ENCODE measurements at regions not wholly inside any gene's neighbourhood (a gene's known extent, or its start where the extent isn't known, plus 50 kb on each side); places are given as distances from the start of the nearest gene placed in this dataset.

DNA sequence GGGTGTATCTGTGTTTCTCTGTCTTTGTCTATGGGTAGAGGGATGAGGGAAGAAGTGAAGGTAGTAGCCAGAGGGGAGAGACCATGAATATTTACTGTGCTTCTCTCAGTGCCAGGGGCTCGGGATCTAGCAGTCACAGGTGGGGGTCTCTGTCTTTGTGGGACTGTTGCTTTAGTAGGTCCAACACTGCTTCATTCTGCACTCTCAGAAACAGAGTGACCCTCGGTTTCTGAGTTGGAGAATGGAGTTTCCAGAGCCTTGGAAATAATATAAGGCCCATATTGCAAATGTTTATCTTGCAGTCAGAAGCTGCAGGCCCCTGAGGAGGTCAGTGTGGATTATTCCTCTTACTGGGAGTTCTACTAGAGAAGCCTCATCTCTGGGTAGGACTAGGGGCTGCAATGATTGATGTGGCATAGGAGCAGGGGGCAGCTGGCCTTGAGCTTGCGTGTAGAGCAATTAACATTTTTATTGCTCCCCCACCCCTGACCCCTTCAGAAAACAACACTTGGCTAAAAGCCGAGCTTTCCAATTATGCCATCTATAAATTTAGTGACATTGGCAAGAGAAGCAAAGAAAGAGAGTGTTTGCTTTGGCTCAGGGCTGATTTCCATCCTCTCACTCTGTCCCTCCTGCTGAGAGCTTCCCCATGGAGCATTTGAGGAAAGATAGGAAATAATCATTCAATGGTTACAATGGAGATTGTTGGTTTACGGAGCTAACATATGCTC lies 55.0 kb upstream of the TRPC7 start:
- no peak for DNase-seq
- in situ Hi-C loops (cut with HindIII; ENCODE audit: low pct_ligation_motif_present, low pct_unique_long_range_greater_than_20kb, low sequenced_read_pairs), result no loop called here

GRCh38 chr5:136418301-136418700 lies 53.0 kb upstream of the TRPC7 start:
- in situ Hi-C loops (cut with HindIII; ENCODE audit: low pct_ligation_motif_present, low pct_unique_long_range_greater_than_20kb, low sequenced_read_pairs), result no loop called here
- no peak for DNase-seq
